Esophagus squamous epithelium (tissue), 4 donors: ENCODE measurements at regions not wholly inside any gene's neighbourhood (a gene's known extent, or its start where the extent isn't known, plus 50 kb on each side); places are given as distances from the start of the nearest gene placed in this dataset.

Experiments
- CTCF ChIP-seq, 6 experiments: fragments of 450-650 bp in 4 of 6; fragments of 200-600 bp in 2 of 6; sonication (generic) in 2 of 6; IDR thresholded peaks; one replicate each; pipeline ENCODE4 v1.5.1; 2016 to 2019; ENCODE audit warnings: antibody characterized with exemption in 6 of 6, mild to moderate bottlenecking in 4 of 6, moderate library complexity in 4 of 6
- POLR2A ChIP-seq, 4 donors: fragments of 450-650 bp; IDR thresholded peaks; one replicate each; pipeline ENCODE4 v1.6.1; 2017; ENCODE audit warnings: antibody characterized with exemption in 4 of 4, mild to moderate bottlenecking in 4 of 4, moderate library complexity in 3 of 4

- TF ChIP-seq POLR2A (IDR thresholded peaks at IDR 0.05), result no peak
- TF ChIP-seq CTCF (IDR thresholded peaks at IDR 0.05), result no peak
Observed at GRCh38 chr20:4476903-4477500, 209.3 kb upstream of the PRNP start.
